Neural crest cell (in vitro differentiated cells): ENCODE measurements at regions not wholly inside any gene's neighbourhood (a gene's known extent, or its start where the extent isn't known, plus 50 kb on each side); places are given as distances from the start of the nearest gene placed in this dataset.

Source experiments
- DNase-seq: peaks from one replicate; pipeline ENCODE4 v3.0.0; 2021; ENCODE audit warnings: low read depth, mixed read lengths, low spot score
- H3K27ac Mint-ChIP-seq: one replicate; pipeline ENCODE4 v1.8.0; 2021; ENCODE audit warnings: mild to moderate bottlenecking, mixed read lengths; ENCODE audit not compliant: unreplicated experiment
- H3K27me3 Mint-ChIP-seq: 2 replicates; pipeline ENCODE4 v1.8.0; 2021; ENCODE audit warnings: low read depth, mild to moderate bottlenecking, mixed read lengths
- H3K36me3 Mint-ChIP-seq: 2 replicates; pipeline ENCODE4 v1.8.0; 2021; ENCODE audit warnings: low read depth, mild to moderate bottlenecking, mixed read lengths
- H3K4me1 Mint-ChIP-seq: 2 replicates; pipeline ENCODE4 v1.8.0; 2021; ENCODE audit warnings: mixed read lengths
- H3K4me3 Mint-ChIP-seq: one replicate; pipeline ENCODE4 v1.8.0; 2021; ENCODE audit warnings: mild to moderate bottlenecking, mixed read lengths
- H3K9me3 Mint-ChIP-seq: 2 replicates; pipeline ENCODE4 v1.8.0; 2021; ENCODE audit warnings: mixed read lengths
- TF ChIP-seq, protein P1 (sequence below): fragments of 200-600 bp; sonication (generic); conservative IDR thresholded peaks from 2 replicates; pipeline ENCODE4 v1.5.0; 2021; ENCODE audit warnings: antibody characterized with exemption, mild to moderate bottlenecking

GRCh38 chr6:163708466-163708865 lies 293.9 kb downstream of the QKI start:
- H3K27ac Mint-ChIP-seq = no peak overlapping the region
- H3K4me3 Mint-ChIP-seq = no peak overlapping the region
- H3K9me3 Mint-ChIP-seq = no peaks in the 10 kb centered on the region
- TF ChIP-seq, protein P1, sequence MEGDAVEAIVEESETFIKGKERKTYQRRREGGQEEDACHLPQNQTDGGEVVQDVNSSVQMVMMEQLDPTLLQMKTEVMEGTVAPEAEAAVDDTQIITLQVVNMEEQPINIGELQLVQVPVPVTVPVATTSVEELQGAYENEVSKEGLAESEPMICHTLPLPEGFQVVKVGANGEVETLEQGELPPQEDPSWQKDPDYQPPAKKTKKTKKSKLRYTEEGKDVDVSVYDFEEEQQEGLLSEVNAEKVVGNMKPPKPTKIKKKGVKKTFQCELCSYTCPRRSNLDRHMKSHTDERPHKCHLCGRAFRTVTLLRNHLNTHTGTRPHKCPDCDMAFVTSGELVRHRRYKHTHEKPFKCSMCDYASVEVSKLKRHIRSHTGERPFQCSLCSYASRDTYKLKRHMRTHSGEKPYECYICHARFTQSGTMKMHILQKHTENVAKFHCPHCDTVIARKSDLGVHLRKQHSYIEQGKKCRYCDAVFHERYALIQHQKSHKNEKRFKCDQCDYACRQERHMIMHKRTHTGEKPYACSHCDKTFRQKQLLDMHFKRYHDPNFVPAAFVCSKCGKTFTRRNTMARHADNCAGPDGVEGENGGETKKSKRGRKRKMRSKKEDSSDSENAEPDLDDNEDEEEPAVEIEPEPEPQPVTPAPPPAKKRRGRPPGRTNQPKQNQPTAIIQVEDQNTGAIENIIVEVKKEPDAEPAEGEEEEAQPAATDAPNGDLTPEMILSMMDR = no peak
- no peak for DNase-seq
- H3K27me3 Mint-ChIP-seq = no peaks in the 10 kb centered on the region
- H3K36me3 Mint-ChIP-seq = no peaks in the 10 kb centered on the region
- peaks cover 9% of the 10 kb centered on the region for H3K4me1 Mint-ChIP-seq

GRCh38 chr6:163707387-163708355 lies 293.2 kb downstream of the QKI start:
- Mint-ChIP-seq H3K27ac (no peak overlapping the region), H3K9me3 (no peaks in the 10 kb centered on the region), H3K27me3 (no peaks in the 10 kb centered on the region), H3K4me1 (peaks cover 9% of the 10 kb centered on the region), H3K4me3 (no peak overlapping the region), H3K36me3 (no peaks in the 10 kb centered on the region)
- DNase-seq = no peak
- TF ChIP-seq, protein P1 = peak; percentile 20

- no peak for DNase-seq
Observed at GRCh38 chr6:163706500-163707087, 292.1 kb downstream of the QKI start.

GRCh38 chr6:163705923-163706322 lies 291.4 kb downstream of the QKI start:
- Mint-ChIP-seq H3K4me3 (no peak overlapping the region), H3K36me3 (no peaks in the 10 kb centered on the region), H3K27me3 (no peaks in the 10 kb centered on the region), H3K27ac (no peak overlapping the region), H3K4me1 (peaks cover 13% of the 10 kb centered on the region), H3K9me3 (peaks cover 3% of the 10 kb centered on the region)
- TF ChIP-seq, protein P1 = no peak
- DNase-seq = no peak

More at GRCh38 chr6:163706500-163707087, 292.1 kb downstream of the QKI start:
- TF ChIP-seq, protein P1 = no peak
- no peaks in the 10 kb centered on the region for H3K27me3 Mint-ChIP-seq
- H3K4me3 Mint-ChIP-seq = no peak overlapping the region
- H3K4me1 Mint-ChIP-seq = peaks cover 13% of the 10 kb centered on the region
- H3K9me3 Mint-ChIP-seq = peaks cover 3% of the 10 kb centered on the region
- H3K27ac Mint-ChIP-seq = no peak overlapping the region
- no peaks in the 10 kb centered on the region for H3K36me3 Mint-ChIP-seq

- TF ChIP-seq, protein P1 = no peak
Observed at GRCh38 chr6:163702736-163703135, 288.2 kb downstream of the QKI start.

More at GRCh38 chr6:163702736-163703135, 288.2 kb downstream of the QKI start:
- Mint-ChIP-seq H3K4me3 (no peak overlapping the region), H3K27me3 (no peaks in the 10 kb centered on the region), H3K27ac (no peak overlapping the region), H3K9me3 (peaks cover 6% of the 10 kb centered on the region), H3K36me3 (no peaks in the 10 kb centered on the region), H3K4me1 (peaks cover 22% of the 10 kb centered on the region)
- no peak for DNase-seq
